ENCODE measurements at regions not wholly inside any gene's neighbourhood (a gene's known extent, or its start where the extent isn't known, plus 50 kb on each side); places are given as distances from the start of the nearest gene placed in this dataset.

GRCh38 chr7:118013252-118014010, 140.2 kb upstream of the CTTNBP2 start:
- Histone ChIP-seq H3K4me3 (no peak overlapping the region), H3K36me3 (ENCODE audit: low read depth) (no peaks in the 10 kb centered on the region), H3K4me1 (ENCODE audit: insufficient read depth) (no peaks in the 10 kb centered on the region), H3K79me2 (ENCODE audit: insufficient read depth) (no peaks in the 10 kb centered on the region), H4K20me1 (ENCODE audit: insufficient read depth) (no peaks in the 10 kb centered on the region), H3K4me2 (ENCODE audit: unreplicated experiment) (no peak overlapping the region), H3K9me3 (ENCODE audit: low read depth) (no peaks in the 10 kb centered on the region), H2AFZ (no peak overlapping the region), H3K27ac (no peak overlapping the region), H3F3A (ENCODE audit: insufficient read depth) (no peaks in the 10 kb centered on the region), H3K9ac (no peak overlapping the region), H3K27me3 (replicated peaks; ENCODE audit: insufficient read depth) (no peaks in the 10 kb centered on the region), H3K9me2 (ENCODE audit: insufficient read depth) (no peaks in the 10 kb centered on the region)
- 23 to 26% methylated on average over 2 of the region's 2 CpGs for WGBS, 2 experiments (ENCODE audit: low coverage in 1 of 2, low lambda C conversion rate in 2 of 2, missing lambda C conversion rate in 2 of 2)
- in situ Hi-C loops (cut with MboI), result no loop called here
- DNase-seq, result no peak
- TF ChIP-seq EZH2phosphoT487 (IDR thresholded peaks at IDR 0.05; ENCODE audit: insufficient read depth, low read depth) (no peak), EZH2 (IDR thresholded peaks at IDR 0.05; ENCODE audit: insufficient read depth, poor library complexity, severe bottlenecking) (no peak)

- Histone ChIP-seq H2AFZ (no peak overlapping the region), H3K36me3 (ENCODE audit: low read depth) (no peaks in the 10 kb centered on the region), H3K4me2 (ENCODE audit: unreplicated experiment) (no peak overlapping the region), H3K27ac (no peak overlapping the region), H3F3A (ENCODE audit: insufficient read depth) (no peaks in the 10 kb centered on the region), H3K4me1 (ENCODE audit: insufficient read depth) (no peaks in the 10 kb centered on the region), H3K9me2 (ENCODE audit: insufficient read depth) (no peaks in the 10 kb centered on the region), H3K9me3 (ENCODE audit: low read depth) (no peaks in the 10 kb centered on the region), H3K9ac (no peak overlapping the region), H3K4me3 (no peak overlapping the region), H3K27me3 (replicated peaks; ENCODE audit: insufficient read depth) (no peaks in the 10 kb centered on the region), H3K79me2 (ENCODE audit: insufficient read depth) (no peaks in the 10 kb centered on the region), H4K20me1 (ENCODE audit: insufficient read depth) (no peaks in the 10 kb centered on the region)
- in situ Hi-C loops (cut with MboI), result no loop called here
- WGBS, 2 experiments (ENCODE audit: low coverage in 1 of 2, low lambda C conversion rate in 2 of 2, missing lambda C conversion rate in 2 of 2), result 3 to 14% methylated on average over 2 of the region's 2 CpGs
- no peak for DNase-seq
- TF ChIP-seq EZH2phosphoT487 (IDR thresholded peaks at IDR 0.05; ENCODE audit: insufficient read depth, low read depth) (no peak), EZH2 (IDR thresholded peaks at IDR 0.05; ENCODE audit: insufficient read depth, poor library complexity, severe bottlenecking) (no peak)
These were observed 149.3 kb upstream of the CTTNBP2 start for GRCh38 chr7:118022546-118022945.

GRCh38 chr7:118026791-118027190, 153.6 kb upstream of the CTTNBP2 start:
- 8 to 10% methylated on average over 2 of the region's 2 CpGs for WGBS, 2 experiments (ENCODE audit: low coverage in 1 of 2, low lambda C conversion rate in 2 of 2, missing lambda C conversion rate in 2 of 2)
- TF ChIP-seq EZH2 (IDR thresholded peaks at IDR 0.05; ENCODE audit: insufficient read depth, poor library complexity, severe bottlenecking), result no peak
- no peak for TF ChIP-seq EZH2phosphoT487 (IDR thresholded peaks at IDR 0.05; ENCODE audit: insufficient read depth, low read depth)
- H3K9me3 ChIP-seq (ENCODE audit: low read depth), result no peaks in the 10 kb centered on the region

DNA sequence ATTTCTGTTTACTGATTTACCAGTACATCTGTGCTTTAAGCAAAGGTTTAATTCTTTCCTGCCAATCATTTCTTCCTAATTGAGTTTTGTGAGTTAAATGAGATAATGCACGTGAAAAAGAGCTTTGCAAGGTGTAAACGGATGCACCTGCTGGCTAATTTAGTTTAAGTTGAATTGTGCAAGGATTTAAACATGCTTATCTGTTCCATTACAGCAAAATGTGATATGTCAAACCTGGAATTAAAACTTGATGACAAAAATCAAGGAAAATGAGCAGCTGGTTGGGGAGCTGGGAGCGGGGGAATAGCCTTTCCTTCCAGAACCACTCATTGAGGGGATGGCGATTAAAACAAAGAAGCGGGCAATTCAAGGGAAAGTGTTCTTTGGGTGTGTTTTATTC, 155.0 kb upstream of the CTTNBP2 start:
- Histone ChIP-seq H3K36me3 (ENCODE audit: low read depth) (no peaks in the 10 kb centered on the region), H3K9me3 (ENCODE audit: low read depth) (no peaks in the 10 kb centered on the region), H3F3A (ENCODE audit: insufficient read depth) (no peaks in the 10 kb centered on the region), H4K20me1 (ENCODE audit: insufficient read depth) (no peaks in the 10 kb centered on the region), H2AFZ (no peak overlapping the region), H3K4me1 (ENCODE audit: insufficient read depth) (no peaks in the 10 kb centered on the region), H3K4me3 (no peak overlapping the region), H3K9me2 (ENCODE audit: insufficient read depth) (no peaks in the 10 kb centered on the region), H3K27ac (no peak overlapping the region), H3K79me2 (ENCODE audit: insufficient read depth) (no peaks in the 10 kb centered on the region), H3K4me2 (ENCODE audit: unreplicated experiment) (no peak overlapping the region), H3K9ac (no peak overlapping the region), H3K27me3 (replicated peaks; ENCODE audit: insufficient read depth) (no peaks in the 10 kb centered on the region)
- in situ Hi-C loops (cut with MboI), result no loop called here
- no peak for DNase-seq
- WGBS, 2 experiments (ENCODE audit: low coverage in 1 of 2, low lambda C conversion rate in 2 of 2, missing lambda C conversion rate in 2 of 2), result 25 to 26% methylated on average over 5 of the region's 5 CpGs
- TF ChIP-seq EZH2 (IDR thresholded peaks at IDR 0.05; ENCODE audit: insufficient read depth, poor library complexity, severe bottlenecking) (no peak), EZH2phosphoT487 (IDR thresholded peaks at IDR 0.05; ENCODE audit: insufficient read depth, low read depth) (no peak)

More at GRCh38 chr7:118026791-118027190, 153.6 kb upstream of the CTTNBP2 start:
- no peak overlapping the region for H3K4me3 ChIP-seq
- H4K20me1 ChIP-seq (ENCODE audit: insufficient read depth), result no peaks in the 10 kb centered on the region
- no peak overlapping the region for H3K27ac ChIP-seq
- no peak overlapping the region for H3K4me2 ChIP-seq (ENCODE audit: unreplicated experiment)
- no peaks in the 10 kb centered on the region for H3K9me2 ChIP-seq (ENCODE audit: insufficient read depth)
- no peaks in the 10 kb centered on the region for H3K79me2 ChIP-seq (ENCODE audit: insufficient read depth)
- no peak overlapping the region for H2AFZ ChIP-seq
- H3K9ac ChIP-seq, result no peak overlapping the region
- in situ Hi-C loops (cut with MboI), result no loop called here
- no peak for DNase-seq
- H3K27me3 ChIP-seq (replicated peaks; ENCODE audit: insufficient read depth), result no peaks in the 10 kb centered on the region
- H3K36me3 ChIP-seq (ENCODE audit: low read depth), result no peaks in the 10 kb centered on the region
- no peaks in the 10 kb centered on the region for H3F3A ChIP-seq (ENCODE audit: insufficient read depth)
- no peaks in the 10 kb centered on the region for H3K4me1 ChIP-seq (ENCODE audit: insufficient read depth)

All from GM23248 (cell line).